Keratinocyte (primary cell): ENCODE measurements at regions not wholly inside any gene's neighbourhood (a gene's known extent, or its start where the extent isn't known, plus 50 kb on each side); places are given as distances from the start of the nearest gene placed in this dataset.

Source experiments
- EZH2 ChIP-seq: IDR thresholded peaks from one replicate; pipeline ENCODE4 v1.6.1; 2012; ENCODE audit warnings: inconsistent platforms, mild to moderate bottlenecking, low read length, moderate library complexity
- TF ChIP-seq, protein P1 (sequence below), 3 experiments: IDR thresholded peaks in 1 of 3; conservative IDR thresholded peaks in 1 of 3; optimal IDR thresholded peaks in 1 of 3; 2 replicates in 2 of 3; 3 replicates in 1 of 3; pipeline versions ENCODE3 to v1.5.1; 2011; ENCODE audit warnings: low read length in 3 of 3, mild to moderate bottlenecking in 3 of 3, moderate library complexity in 2 of 3, control low read depth in 1 of 3, inconsistent platforms in 1 of 3; ENCODE audit not compliant: insufficient read depth in 2 of 3; ENCODE audit errors: extremely low read depth in 1 of 3

- TF ChIP-seq, protein P1, sequence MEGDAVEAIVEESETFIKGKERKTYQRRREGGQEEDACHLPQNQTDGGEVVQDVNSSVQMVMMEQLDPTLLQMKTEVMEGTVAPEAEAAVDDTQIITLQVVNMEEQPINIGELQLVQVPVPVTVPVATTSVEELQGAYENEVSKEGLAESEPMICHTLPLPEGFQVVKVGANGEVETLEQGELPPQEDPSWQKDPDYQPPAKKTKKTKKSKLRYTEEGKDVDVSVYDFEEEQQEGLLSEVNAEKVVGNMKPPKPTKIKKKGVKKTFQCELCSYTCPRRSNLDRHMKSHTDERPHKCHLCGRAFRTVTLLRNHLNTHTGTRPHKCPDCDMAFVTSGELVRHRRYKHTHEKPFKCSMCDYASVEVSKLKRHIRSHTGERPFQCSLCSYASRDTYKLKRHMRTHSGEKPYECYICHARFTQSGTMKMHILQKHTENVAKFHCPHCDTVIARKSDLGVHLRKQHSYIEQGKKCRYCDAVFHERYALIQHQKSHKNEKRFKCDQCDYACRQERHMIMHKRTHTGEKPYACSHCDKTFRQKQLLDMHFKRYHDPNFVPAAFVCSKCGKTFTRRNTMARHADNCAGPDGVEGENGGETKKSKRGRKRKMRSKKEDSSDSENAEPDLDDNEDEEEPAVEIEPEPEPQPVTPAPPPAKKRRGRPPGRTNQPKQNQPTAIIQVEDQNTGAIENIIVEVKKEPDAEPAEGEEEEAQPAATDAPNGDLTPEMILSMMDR (optimal IDR thresholded peaks at IDR 0.05 in 1 of 3, IDR thresholded peaks at IDR 0.05 in 1 of 3, conservative IDR thresholded peaks at IDR 0.05 in 1 of 3; ENCODE audit: extremely low read depth in 1 of 3, insufficient read depth in 2 of 3, low read length in 3 of 3) = no peak
- no peak for TF ChIP-seq EZH2
These were observed 288.8 kb downstream of the PIK3R1 start for GRCh38 chr5:68504306-68504705.
